ENCODE measurements at regions not wholly inside any gene's neighbourhood (a gene's known extent, or its start where the extent isn't known, plus 50 kb on each side); places are given as distances from the start of the nearest gene placed in this dataset.
A peak's percentile ranks its signal among the peaks of the same experiment; 100 is the strongest.

DNA sequence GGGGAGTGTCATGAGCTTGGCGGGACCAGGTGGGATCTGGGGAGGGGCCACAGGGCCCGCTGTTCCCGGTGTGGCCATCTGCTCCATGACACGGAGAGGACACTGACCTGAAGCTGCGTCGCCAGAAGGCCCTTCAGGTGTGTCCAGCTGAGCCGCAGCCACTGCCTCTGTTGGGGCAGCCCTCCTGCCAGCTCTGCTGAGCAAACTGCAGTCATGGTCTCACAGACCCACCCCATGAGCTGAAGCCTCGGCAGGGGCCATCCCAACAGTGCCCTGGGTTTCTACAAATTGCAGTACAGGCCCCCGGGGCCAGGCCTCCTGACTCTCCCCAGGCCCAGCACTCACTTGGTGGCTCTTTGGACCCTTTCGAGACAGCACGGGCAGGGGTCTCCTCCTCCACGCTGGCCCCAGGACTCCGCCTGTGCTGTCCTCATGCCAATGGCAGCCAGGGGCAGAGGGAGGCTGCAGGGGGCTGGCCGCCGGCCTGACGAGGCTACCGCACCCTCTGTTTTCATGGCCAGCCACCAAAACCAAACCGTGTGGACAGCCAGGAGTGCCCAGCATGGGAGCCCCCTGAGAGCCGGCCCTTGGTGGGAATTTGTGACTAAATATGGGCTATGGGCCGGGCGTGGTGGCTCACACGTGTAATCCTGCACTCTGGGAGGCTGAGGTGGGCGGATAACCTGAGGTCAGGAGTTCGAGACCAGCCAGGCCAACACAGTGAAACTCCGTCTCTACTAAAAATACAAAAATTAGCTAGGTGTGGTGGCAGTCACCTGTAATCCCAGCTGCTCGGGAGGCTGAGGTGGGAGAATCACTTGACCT is 175.2 kb upstream of the SALL3 start:
- no peak overlapping the region for H2AFZ ChIP-seq (ENCODE audit: low read depth, low read length)
- no peak overlapping the region for H4K91ac ChIP-seq (ENCODE audit: low read length)
- H2BK15ac ChIP-seq (ENCODE audit: low read depth, poor library complexity, severe bottlenecking): no peak overlapping the region
- no peaks in the 10 kb centered on the region for H3K79me1 ChIP-seq (replicated peaks; ENCODE audit: low read length, poor library complexity, severe bottlenecking)
- no peak overlapping the region for H3K4me2 ChIP-seq (ENCODE audit: low read length, poor library complexity, severe bottlenecking)
- no peak overlapping the region for H4K8ac ChIP-seq (ENCODE audit: low read length)
- no peak overlapping the region for H3K9ac ChIP-seq (ENCODE audit: low read length)
- DNase-seq: no peak
- no peak overlapping the region for H3K27ac ChIP-seq (ENCODE audit: low read length, poor library complexity, severe bottlenecking)
- no peak overlapping the region for H3K18ac ChIP-seq (ENCODE audit: low read depth in 1 of 2, low read length in 2 of 2)
- H3K14ac ChIP-seq (ENCODE audit: low read length in 2 of 2): no peak overlapping the region
- H3K36me3 ChIP-seq (ENCODE audit: control insufficient read depth in 1 of 2, insufficient read depth in 2 of 2, low read depth in 1 of 2, low read length in 2 of 2): no peaks in the 10 kb centered on the region
- H3K4me3 ChIP-seq (ENCODE audit: insufficient read depth in 1 of 2, low read depth in 1 of 2, low read length in 2 of 2): no peak overlapping the region
- H3K9me3 ChIP-seq (ENCODE audit: control insufficient read depth, low read length): peaks cover 8% of the 10 kb centered on the region
- H2AK5ac ChIP-seq (ENCODE audit: low read length, severe bottlenecking): no peak overlapping the region
- 84% methylated on average over 26 of the region's 26 CpGs for WGBS
- H3K23ac ChIP-seq (ENCODE audit: low read length in 2 of 2): no peak overlapping the region
- H2BK5ac ChIP-seq (ENCODE audit: low read depth, low read length, poor library complexity, severe bottlenecking): no peak overlapping the region
- H3K27me3 ChIP-seq (ENCODE audit: control insufficient read depth in 1 of 2, insufficient read depth in 1 of 2, low read length in 2 of 2): no peaks in the 10 kb centered on the region
- no peak overlapping the region for H2BK120ac ChIP-seq (ENCODE audit: low read depth, low read length)
- no peak overlapping the region for H3K4ac ChIP-seq (ENCODE audit: low read depth in 1 of 2, low read length in 2 of 2)
- no peaks in the 10 kb centered on the region for H3K4me1 ChIP-seq (ENCODE audit: control insufficient read depth, insufficient read depth, low read depth, low read length)
- no peak overlapping the region for H2BK12ac ChIP-seq (ENCODE audit: low read length in 2 of 2)

DNA sequence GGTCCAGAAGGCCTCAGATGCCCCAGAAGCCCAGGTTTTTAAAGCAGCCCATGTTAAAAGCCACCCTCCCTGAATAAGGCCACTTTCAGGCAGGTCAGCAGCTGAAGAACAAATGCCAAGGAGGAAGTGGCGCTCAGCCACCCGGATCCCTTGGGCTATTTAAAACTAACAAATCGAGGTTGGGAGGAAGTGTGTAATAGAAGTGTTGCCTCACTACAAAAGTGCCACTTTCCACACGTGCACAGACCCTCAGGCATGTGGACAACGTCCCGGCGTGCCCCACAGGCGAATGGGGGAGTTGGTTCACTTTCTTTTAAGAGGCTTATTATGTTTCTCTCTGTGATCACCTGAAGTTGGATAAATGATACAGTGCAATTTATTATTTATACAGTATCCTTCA is 173.8 kb upstream of the SALL3 start:
- H3K14ac ChIP-seq (ENCODE audit: low read length in 2 of 2): no peak overlapping the region

DNA sequence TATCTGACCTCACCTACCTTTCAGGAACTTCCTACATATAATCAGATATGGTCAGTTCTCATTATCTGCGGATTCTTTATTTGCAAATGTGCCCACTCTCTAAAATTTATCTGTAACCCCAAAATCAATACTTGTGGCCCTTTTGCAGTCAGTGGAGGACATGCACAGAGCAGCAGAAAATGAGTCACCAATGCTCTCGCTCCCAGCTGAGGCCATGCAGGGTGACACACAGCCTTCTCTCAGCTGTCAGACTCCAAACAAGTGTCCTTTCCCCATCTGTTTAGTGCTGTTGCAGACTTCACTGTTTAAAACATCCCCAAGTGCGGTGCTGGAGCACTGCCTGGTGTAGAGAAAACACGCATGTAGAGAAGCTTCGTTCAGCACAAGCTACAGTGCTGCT is 171.9 kb upstream of the SALL3 start:
- H3K23ac ChIP-seq (ENCODE audit: low read length in 2 of 2): no peak overlapping the region
- H3K36me3 ChIP-seq (ENCODE audit: control insufficient read depth in 1 of 2, insufficient read depth in 2 of 2, low read depth in 1 of 2, low read length in 2 of 2): peaks cover 0 to 4% of the 10 kb centered on the region in 2 experiments
- no peak for DNase-seq
- H3K27ac ChIP-seq (ENCODE audit: low read length, poor library complexity, severe bottlenecking): no peak overlapping the region
- H4K91ac ChIP-seq (ENCODE audit: low read length): no peak overlapping the region
- no peak overlapping the region for H2BK12ac ChIP-seq (ENCODE audit: low read length in 2 of 2)
- H3K14ac ChIP-seq (ENCODE audit: low read length in 2 of 2): no peak overlapping the region
- H3K27me3 ChIP-seq (ENCODE audit: control insufficient read depth in 1 of 2, insufficient read depth in 1 of 2, low read length in 2 of 2): no peaks in the 10 kb centered on the region
- no peak overlapping the region for H3K4ac ChIP-seq (ENCODE audit: low read depth in 1 of 2, low read length in 2 of 2)
- no peak overlapping the region for H3K4me2 ChIP-seq (ENCODE audit: low read length, poor library complexity, severe bottlenecking)
- peaks cover 4% of the 10 kb centered on the region for H3K4me1 ChIP-seq (ENCODE audit: control insufficient read depth, insufficient read depth, low read depth, low read length)
- no peak overlapping the region for H4K8ac ChIP-seq (ENCODE audit: low read length)
- H2BK15ac ChIP-seq (ENCODE audit: low read depth, poor library complexity, severe bottlenecking): no peak overlapping the region
- H2AK5ac ChIP-seq (ENCODE audit: low read length, severe bottlenecking): no peak overlapping the region
- H3K79me1 ChIP-seq (replicated peaks; ENCODE audit: low read length, poor library complexity, severe bottlenecking): no peaks in the 10 kb centered on the region
- 68% methylated on average over 5 of the region's 5 CpGs for WGBS
- no peak overlapping the region for H2AFZ ChIP-seq (ENCODE audit: low read depth, low read length)
- H3K4me3 ChIP-seq (ENCODE audit: insufficient read depth in 1 of 2, low read depth in 1 of 2, low read length in 2 of 2): no peak overlapping the region
- H3K9ac ChIP-seq (ENCODE audit: low read length): no peak overlapping the region
- H3K9me3 ChIP-seq (ENCODE audit: control insufficient read depth, low read length): peaks cover 8% of the 10 kb centered on the region
- H2BK5ac ChIP-seq (ENCODE audit: low read depth, low read length, poor library complexity, severe bottlenecking): no peak overlapping the region
- H3K18ac ChIP-seq (ENCODE audit: low read depth in 1 of 2, low read length in 2 of 2): no peak overlapping the region
- no peak overlapping the region for H2BK120ac ChIP-seq (ENCODE audit: low read depth, low read length)

More for the DNA sequence above, 173.8 kb upstream of the SALL3 start:
- H3K9ac ChIP-seq (ENCODE audit: low read length): no peak overlapping the region
- no peak overlapping the region for H2AK5ac ChIP-seq (ENCODE audit: low read length, severe bottlenecking)
- no peak overlapping the region for H2BK5ac ChIP-seq (ENCODE audit: low read depth, low read length, poor library complexity, severe bottlenecking)
- peaks cover 4% of the 10 kb centered on the region for H3K4me1 ChIP-seq (ENCODE audit: control insufficient read depth, insufficient read depth, low read depth, low read length)
- H2BK12ac ChIP-seq (ENCODE audit: low read length in 2 of 2): no peak overlapping the region
- H4K91ac ChIP-seq (ENCODE audit: low read length): no peak overlapping the region
- no peaks in the 10 kb centered on the region for H3K27me3 ChIP-seq (ENCODE audit: control insufficient read depth in 1 of 2, insufficient read depth in 1 of 2, low read length in 2 of 2)
- H2BK15ac ChIP-seq (ENCODE audit: low read depth, poor library complexity, severe bottlenecking): no peak overlapping the region
- H3K9me3 ChIP-seq (ENCODE audit: control insufficient read depth, low read length): peaks cover 8% of the 10 kb centered on the region
- H3K4me2 ChIP-seq (ENCODE audit: low read length, poor library complexity, severe bottlenecking): no peak overlapping the region
- 58% methylated on average over 4 of the region's 8 CpGs for WGBS
- H2BK120ac ChIP-seq (ENCODE audit: low read depth, low read length): no peak overlapping the region
- no peak overlapping the region for H3K23ac ChIP-seq (ENCODE audit: low read length in 2 of 2)
- H3K79me1 ChIP-seq (replicated peaks; ENCODE audit: low read length, poor library complexity, severe bottlenecking): no peaks in the 10 kb centered on the region
- H3K4me3 ChIP-seq (ENCODE audit: insufficient read depth in 1 of 2, low read depth in 1 of 2, low read length in 2 of 2): no peak overlapping the region
- no peak overlapping the region for H2AFZ ChIP-seq (ENCODE audit: low read depth, low read length)
- H4K8ac ChIP-seq (ENCODE audit: low read length): no peak overlapping the region
- no peak overlapping the region for H3K4ac ChIP-seq (ENCODE audit: low read depth in 1 of 2, low read length in 2 of 2)
- H3K27ac ChIP-seq (ENCODE audit: low read length, poor library complexity, severe bottlenecking): no peak overlapping the region
- peaks cover 0 to 4% of the 10 kb centered on the region in 2 experiments for H3K36me3 ChIP-seq (ENCODE audit: control insufficient read depth in 1 of 2, insufficient read depth in 2 of 2, low read depth in 1 of 2, low read length in 2 of 2)
- no peak for DNase-seq
- no peak overlapping the region for H3K18ac ChIP-seq (ENCODE audit: low read depth in 1 of 2, low read length in 2 of 2)

DNA sequence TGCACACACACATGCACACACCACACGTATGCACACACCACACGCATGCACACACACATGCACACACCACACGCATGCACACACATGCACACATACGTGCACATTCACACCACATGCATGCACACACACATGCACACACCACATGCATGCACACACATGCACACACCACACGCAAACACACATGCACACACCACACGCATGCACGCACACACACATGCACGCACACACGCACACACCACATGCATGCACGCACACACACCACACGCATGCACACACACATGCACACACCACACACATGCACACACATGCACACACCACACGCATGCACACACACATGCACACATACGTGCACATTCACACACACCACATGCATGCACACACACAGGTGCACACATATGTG is 169.8 kb upstream of the SALL3 start:
- H3K9me3 ChIP-seq (ENCODE audit: control insufficient read depth, low read length): peaks cover 6% of the 10 kb centered on the region
- H3K4me2 ChIP-seq (ENCODE audit: low read length, poor library complexity, severe bottlenecking): no peak overlapping the region
- H3K27me3 ChIP-seq (ENCODE audit: control insufficient read depth in 1 of 2, insufficient read depth in 1 of 2, low read length in 2 of 2): no peaks in the 10 kb centered on the region
- no peak overlapping the region for H2BK12ac ChIP-seq (ENCODE audit: low read length in 2 of 2)
- H3K4me1 ChIP-seq (ENCODE audit: control insufficient read depth, insufficient read depth, low read depth, low read length): peaks cover 4% of the 10 kb centered on the region
- 88% methylated on average over 13 of the region's 13 CpGs for WGBS
- H4K91ac ChIP-seq (ENCODE audit: low read length): peak overlapping the region; percentile 36
- H3K79me1 ChIP-seq (replicated peaks; ENCODE audit: low read length, poor library complexity, severe bottlenecking): no peaks in the 10 kb centered on the region
- H3K27ac ChIP-seq (ENCODE audit: low read length, poor library complexity, severe bottlenecking): no peak overlapping the region
- peaks cover 0 to 4% of the 10 kb centered on the region in 2 experiments for H3K36me3 ChIP-seq (ENCODE audit: control insufficient read depth in 1 of 2, insufficient read depth in 2 of 2, low read depth in 1 of 2, low read length in 2 of 2)
- H2BK5ac ChIP-seq (ENCODE audit: low read depth, low read length, poor library complexity, severe bottlenecking): no peak overlapping the region
- no peak overlapping the region for H2AFZ ChIP-seq (ENCODE audit: low read depth, low read length)
- no peak for DNase-seq
- H3K14ac ChIP-seq (ENCODE audit: low read length in 2 of 2): no peak overlapping the region
- H3K4ac ChIP-seq (ENCODE audit: low read depth in 1 of 2, low read length in 2 of 2): no peak overlapping the region
- H3K23ac ChIP-seq (ENCODE audit: low read length in 2 of 2): no peak overlapping the region
- peak overlapping the region in 1 of 2 experiments; percentile 3 for H3K4me3 ChIP-seq (ENCODE audit: insufficient read depth in 1 of 2, low read depth in 1 of 2, low read length in 2 of 2)
- H3K9ac ChIP-seq (ENCODE audit: low read length): no peak overlapping the region
- H2BK120ac ChIP-seq (ENCODE audit: low read depth, low read length): no peak overlapping the region
- no peak overlapping the region for H4K8ac ChIP-seq (ENCODE audit: low read length)
- H2BK15ac ChIP-seq (ENCODE audit: low read depth, poor library complexity, severe bottlenecking): no peak overlapping the region
- H2AK5ac ChIP-seq (ENCODE audit: low read length, severe bottlenecking): no peak overlapping the region
- H3K18ac ChIP-seq (ENCODE audit: low read depth in 1 of 2, low read length in 2 of 2): no peak overlapping the region

Data from mesenchymal stem cell (in vitro differentiated cells and primary cell).